HEK293 (cell line): ENCODE measurements at regions not wholly inside any gene's neighbourhood (a gene's known extent, or its start where the extent isn't known, plus 50 kb on each side); places are given as distances from the start of the nearest gene placed in this dataset.
"Not testable (repeated sequence)": the region's sequence is repeated elsewhere in the genome, so short reads cannot be mapped to it uniquely, and the experiment has no call there.

Experiments
- CTCF ChIA-PET: fragments of 350-600 bp; formaldehyde crosslinking; extraction: SDS; loops from one replicate; lab custom pipeline; 2021; ENCODE audit warnings: antibody characterized with exemption; lab: Yijun Ruan, JAX
- POLR2A ChIA-PET: fragments of 300-600 bp; formaldehyde crosslinking; extraction: SDS; loops from one replicate; lab custom pipeline; 2020; ENCODE audit warnings: antibody characterized with exemption, inconsistent platforms; lab: Yijun Ruan, JAX
- H3K27ac ChIP-seq: fragments of 200-500 bp; sonication (Bioruptor generic); 2 replicates; pipeline ENCODE4 v1.5.1; 2014; ENCODE audit warnings: low read depth, low read length, control low read depth, inconsistent platforms; ENCODE audit errors: extremely low read depth
- H3K36me3 ChIP-seq, 2 experiments: fragments of 200-500 bp in 1 of 2; sonication (Bioruptor generic) in 1 of 2; 1 replicate in 1 of 2; 2 replicates in 1 of 2; pipeline ENCODE4 v1.5.1; 2014 to 2017; ENCODE audit warnings: inconsistent platforms in 2 of 2, low read length in 2 of 2; ENCODE audit not compliant: control insufficient read depth in 2 of 2, insufficient read depth in 1 of 2
- H3K4me1 ChIP-seq: fragments of 200-500 bp; sonication (Bioruptor generic); 2 replicates; pipeline ENCODE4 v1.5.1; 2014; ENCODE audit warnings: mild to moderate bottlenecking, low read length, inconsistent platforms; ENCODE audit not compliant: control insufficient read depth, insufficient read depth
- H3K4me3 ChIP-seq: 2 replicates; pipeline ENCODE4 v1.5.1; 2011; ENCODE audit warnings: low read depth, mild to moderate bottlenecking, control low read depth, low read length, moderate library complexity
- H3K9me3 ChIP-seq: fragments of 200-500 bp; sonication (Bioruptor generic); 2 replicates; pipeline ENCODE4 v1.5.1; 2014; ENCODE audit warnings: low read depth, low read length, inconsistent platforms; ENCODE audit not compliant: control insufficient read depth, insufficient read depth
- TCF7L2 ChIP-seq: IDR thresholded peaks from 2 replicates; pipeline ENCODE4 v1.6.1; 2011; ENCODE audit warnings: low read depth, mild to moderate bottlenecking, inconsistent platforms, low read length, moderate library complexity, borderline replicate concordance
- ZNF155 ChIP-seq: fragments of 450-650 bp; formaldehyde crosslinking; IDR thresholded peaks from 2 replicates; pipeline ENCODE4 v1.5.1; 2016; ENCODE audit warnings: missing biosample characterization, missing genetic modification characterization
- ZNF221 ChIP-seq: fragments of 450-650 bp; formaldehyde crosslinking; IDR thresholded peaks from 2 replicates; pipeline ENCODE4 v1.5.1; 2017; ENCODE audit warnings: missing biosample characterization, missing genetic modification characterization, borderline replicate concordance
- ZNF404 ChIP-seq: fragments of 450-650 bp; formaldehyde crosslinking; IDR thresholded peaks from 2 replicates; pipeline ENCODE4 v1.5.1; 2017; ENCODE audit warnings: missing biosample characterization, missing genetic modification characterization
- ZNF626 ChIP-seq: fragments of 450-650 bp; sonication (Bioruptor Pico); formaldehyde crosslinking; IDR thresholded peaks from 2 replicates; pipeline ENCODE4 v1.5.1; 2018; ENCODE audit warnings: missing biosample characterization, missing genetic modification characterization, inconsistent platforms
- ZNF707 ChIP-seq: fragments of 450-650 bp; formaldehyde crosslinking; IDR thresholded peaks from 2 replicates; pipeline ENCODE4 v1.5.1; 2016; ENCODE audit warnings: missing biosample characterization, missing genetic modification characterization
- ZXDB ChIP-seq: fragments of 450-650 bp; formaldehyde crosslinking; IDR thresholded peaks from 2 replicates; pipeline ENCODE4 v1.5.1; 2016; ENCODE audit warnings: missing biosample characterization, missing genetic modification characterization
- TF ChIP-seq, protein P1 (sequence below): fragments of 450-650 bp; formaldehyde crosslinking; IDR thresholded peaks from 2 replicates; pipeline ENCODE4 v1.5.0; 2017; ENCODE audit warnings: missing biosample characterization, missing genetic modification characterization, borderline replicate concordance
- TF ChIP-seq, protein P2 (sequence below): fragments of 450-650 bp; formaldehyde crosslinking; conservative IDR thresholded peaks from 2 replicates; pipeline ENCODE4 v1.5.1; 2016; ENCODE audit warnings: low read depth, missing biosample characterization, missing genetic modification characterization
- TF ChIP-seq, protein P3 (sequence below): fragments of 450-650 bp; formaldehyde crosslinking; IDR thresholded peaks from 2 replicates; pipeline ENCODE4 v1.5.1; 2016; ENCODE audit warnings: missing biosample characterization, missing genetic modification characterization
- TF ChIP-seq, protein P4 (sequence below): fragments of 450-650 bp; IDR thresholded peaks from 2 replicates; pipeline ENCODE4 v1.5.1; 2018; ENCODE audit warnings: missing biosample characterization, mild to moderate bottlenecking, missing genetic modification characterization
- TF ChIP-seq, protein P5 (sequence below): fragments of 450-650 bp; formaldehyde crosslinking; IDR thresholded peaks from 2 replicates; pipeline ENCODE4 v1.5.1; 2016; ENCODE audit warnings: missing biosample characterization, missing genetic modification characterization

DNA sequence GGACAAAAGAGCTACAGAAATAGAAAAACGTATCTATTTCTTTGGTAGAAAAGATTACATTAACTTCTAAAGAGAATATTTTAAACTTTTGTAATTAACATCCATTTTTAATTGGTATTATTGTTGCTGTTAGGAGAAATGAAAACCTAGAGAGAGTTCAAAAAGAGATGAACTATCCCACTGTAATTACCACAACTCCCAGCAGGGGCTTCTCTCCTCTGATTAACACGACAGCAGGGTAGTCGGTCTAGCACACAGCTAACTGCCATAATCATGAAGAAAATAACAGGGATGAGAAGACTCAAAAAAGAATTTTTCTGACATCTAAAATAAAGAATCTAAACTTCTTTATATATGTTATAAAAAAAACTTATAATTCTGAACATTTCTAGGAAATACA, 86.2 kb upstream of the CDH9 start (continued):
- TF ChIP-seq ZNF626: no peak

DNA sequence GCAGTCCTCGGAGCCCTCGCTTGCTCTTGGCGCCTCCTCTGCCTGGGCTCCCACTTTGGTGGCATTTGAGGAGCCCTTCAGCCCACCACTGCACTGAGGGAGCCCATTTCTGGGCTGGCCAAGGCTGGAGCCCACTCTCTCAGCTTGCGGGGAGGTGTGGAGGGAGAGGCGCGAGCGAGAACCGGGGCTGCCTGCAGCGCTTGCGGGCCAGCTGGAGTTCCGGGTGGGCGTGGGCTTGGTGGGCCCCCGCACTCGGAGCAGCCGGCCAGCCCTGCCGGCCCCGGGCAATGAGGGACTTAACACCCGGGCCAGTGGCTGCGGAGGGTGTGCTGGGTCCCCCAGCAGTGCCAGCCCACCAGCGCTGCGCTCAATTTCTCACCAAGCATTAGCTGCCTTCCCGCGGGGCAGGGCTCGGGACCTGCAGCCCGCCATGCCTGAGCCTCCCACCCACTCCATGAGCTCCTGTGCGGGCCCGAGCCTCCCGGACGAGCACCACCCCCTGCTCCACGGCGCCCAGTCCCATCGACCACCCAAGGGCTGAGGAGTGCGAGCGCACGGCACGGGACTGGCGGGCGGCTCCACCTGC, 81.4 kb upstream of the CDH9 start:
- H3K36me3 ChIP-seq, H3K9me3 ChIP-seq, H3K27ac ChIP-seq, CTCF ChIA-PET, POLR2A ChIA-PET, H3K4me3 ChIP-seq, H3K4me1 ChIP-seq: not testable (repeated sequence)

DNA sequence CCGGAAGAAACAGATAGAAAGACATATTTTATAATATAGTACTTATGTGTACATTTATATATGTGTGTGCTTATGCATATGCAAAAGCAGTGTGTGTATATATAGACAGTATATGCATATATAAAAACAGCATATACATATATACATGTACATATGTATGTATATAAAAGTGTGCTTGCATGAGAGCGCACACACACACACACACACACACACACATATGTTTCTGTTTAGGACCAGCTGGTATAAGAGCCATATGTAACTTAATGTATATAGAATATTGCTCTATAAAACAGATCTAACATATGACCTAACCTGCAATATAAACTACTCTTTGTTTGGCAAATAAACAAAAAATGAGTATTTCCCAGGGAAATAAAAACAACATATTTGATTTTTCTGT, 65.1 kb upstream of the CDH9 start:
- CTCF ChIA-PET: interaction anchor here (0.7 to 0.9 kb wide), 2 partner anchors 21 to 116 kb away, joined by 3 read pairs; no protein-coding TSS in a partner anchor
- Histone ChIP-seq H3K36me3 (no peaks in the 10 kb centered on the region), H3K4me3 (no peak overlapping the region), H3K9me3 (no peaks in the 10 kb centered on the region; the same call in 1 of the 2 replicates), H3K27ac (no peak overlapping the region), H3K4me1 (no peaks in the 10 kb centered on the region)
- POLR2A ChIA-PET: no interaction called here
- TF ChIP-seq, protein P1, sequence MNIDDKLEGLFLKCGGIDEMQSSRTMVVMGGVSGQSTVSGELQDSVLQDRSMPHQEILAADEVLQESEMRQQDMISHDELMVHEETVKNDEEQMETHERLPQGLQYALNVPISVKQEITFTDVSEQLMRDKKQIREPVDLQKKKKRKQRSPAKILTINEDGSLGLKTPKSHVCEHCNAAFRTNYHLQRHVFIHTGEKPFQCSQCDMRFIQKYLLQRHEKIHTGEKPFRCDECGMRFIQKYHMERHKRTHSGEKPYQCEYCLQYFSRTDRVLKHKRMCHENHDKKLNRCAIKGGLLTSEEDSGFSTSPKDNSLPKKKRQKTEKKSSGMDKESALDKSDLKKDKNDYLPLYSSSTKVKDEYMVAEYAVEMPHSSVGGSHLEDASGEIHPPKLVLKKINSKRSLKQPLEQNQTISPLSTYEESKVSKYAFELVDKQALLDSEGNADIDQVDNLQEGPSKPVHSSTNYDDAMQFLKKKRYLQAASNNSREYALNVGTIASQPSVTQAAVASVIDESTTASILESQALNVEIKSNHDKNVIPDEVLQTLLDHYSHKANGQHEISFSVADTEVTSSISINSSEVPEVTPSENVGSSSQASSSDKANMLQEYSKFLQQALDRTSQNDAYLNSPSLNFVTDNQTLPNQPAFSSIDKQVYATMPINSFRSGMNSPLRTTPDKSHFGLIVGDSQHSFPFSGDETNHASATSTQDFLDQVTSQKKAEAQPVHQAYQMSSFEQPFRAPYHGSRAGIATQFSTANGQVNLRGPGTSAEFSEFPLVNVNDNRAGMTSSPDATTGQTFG (tag by site-specific recombination): no peak
- TF ChIP-seq ZXDB (tag by site-specific recombination): no peak

DNA sequence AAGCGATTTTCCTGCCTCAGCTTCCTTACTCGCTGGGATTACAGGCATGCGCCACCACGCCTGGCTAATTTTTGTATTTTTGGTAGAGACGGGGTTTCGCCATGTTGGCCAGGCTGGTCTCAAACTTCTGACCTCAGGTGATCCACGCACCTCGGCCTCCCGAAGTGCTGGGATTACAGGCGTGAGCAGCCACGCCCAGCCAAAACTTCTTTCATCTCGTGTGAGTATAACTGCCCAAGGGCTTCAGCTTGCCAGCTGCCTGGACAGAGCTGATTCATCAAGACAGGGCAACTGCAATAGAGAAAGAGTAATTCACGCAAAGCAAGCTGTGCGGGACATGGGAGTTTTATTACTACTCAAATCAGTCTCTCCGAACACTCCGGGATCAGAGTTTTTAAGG, 57.4 kb upstream of the CDH9 start:
- POLR2A ChIA-PET: not testable (repeated sequence)

DNA sequence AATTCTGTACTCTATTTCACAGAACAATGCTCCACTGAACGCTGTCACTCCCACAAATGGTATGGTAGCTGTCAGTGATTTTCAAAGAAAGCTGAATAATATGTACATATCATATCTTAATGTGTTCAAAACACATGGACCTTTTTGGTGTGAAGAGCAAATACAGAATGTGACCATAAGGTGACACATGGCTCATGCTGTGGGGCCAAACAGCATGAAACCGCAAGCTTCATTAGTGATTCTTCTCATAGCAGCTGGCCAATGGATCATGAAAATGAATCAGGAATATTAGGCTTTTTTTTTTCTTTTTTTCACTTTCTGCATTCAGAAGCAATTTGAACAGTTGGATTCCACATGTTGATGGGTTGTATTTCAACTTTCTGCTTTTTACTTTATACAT, 54.9 kb upstream of the CDH9 start:
- ChIA-PET CTCF (interaction anchor here (0.6 to 1.4 kb wide), 5 partner anchors 15 to 361 kb away, joined by 3 to 6 read pairs (median 3); no protein-coding TSS in a partner anchor), POLR2A (no interaction called here)
- Histone ChIP-seq H3K36me3 (no peaks in the 10 kb centered on the region), H3K4me3 (no peak overlapping the region), H3K4me1 (no peaks in the 10 kb centered on the region), H3K9me3 (no peaks in the 10 kb centered on the region; the same call in 1 of the 2 replicates), H3K27ac (no peak overlapping the region)
- TF ChIP-seq ZNF155 (tag by site-specific recombination) (no peak), ZNF404 (tag by site-specific recombination) (no peak), TCF7L2 (no peak), ZNF221 (tag by site-specific recombination) (no peak), ZNF707 (tag by site-specific recombination) (no peak)
- TF ChIP-seq, protein P2, sequence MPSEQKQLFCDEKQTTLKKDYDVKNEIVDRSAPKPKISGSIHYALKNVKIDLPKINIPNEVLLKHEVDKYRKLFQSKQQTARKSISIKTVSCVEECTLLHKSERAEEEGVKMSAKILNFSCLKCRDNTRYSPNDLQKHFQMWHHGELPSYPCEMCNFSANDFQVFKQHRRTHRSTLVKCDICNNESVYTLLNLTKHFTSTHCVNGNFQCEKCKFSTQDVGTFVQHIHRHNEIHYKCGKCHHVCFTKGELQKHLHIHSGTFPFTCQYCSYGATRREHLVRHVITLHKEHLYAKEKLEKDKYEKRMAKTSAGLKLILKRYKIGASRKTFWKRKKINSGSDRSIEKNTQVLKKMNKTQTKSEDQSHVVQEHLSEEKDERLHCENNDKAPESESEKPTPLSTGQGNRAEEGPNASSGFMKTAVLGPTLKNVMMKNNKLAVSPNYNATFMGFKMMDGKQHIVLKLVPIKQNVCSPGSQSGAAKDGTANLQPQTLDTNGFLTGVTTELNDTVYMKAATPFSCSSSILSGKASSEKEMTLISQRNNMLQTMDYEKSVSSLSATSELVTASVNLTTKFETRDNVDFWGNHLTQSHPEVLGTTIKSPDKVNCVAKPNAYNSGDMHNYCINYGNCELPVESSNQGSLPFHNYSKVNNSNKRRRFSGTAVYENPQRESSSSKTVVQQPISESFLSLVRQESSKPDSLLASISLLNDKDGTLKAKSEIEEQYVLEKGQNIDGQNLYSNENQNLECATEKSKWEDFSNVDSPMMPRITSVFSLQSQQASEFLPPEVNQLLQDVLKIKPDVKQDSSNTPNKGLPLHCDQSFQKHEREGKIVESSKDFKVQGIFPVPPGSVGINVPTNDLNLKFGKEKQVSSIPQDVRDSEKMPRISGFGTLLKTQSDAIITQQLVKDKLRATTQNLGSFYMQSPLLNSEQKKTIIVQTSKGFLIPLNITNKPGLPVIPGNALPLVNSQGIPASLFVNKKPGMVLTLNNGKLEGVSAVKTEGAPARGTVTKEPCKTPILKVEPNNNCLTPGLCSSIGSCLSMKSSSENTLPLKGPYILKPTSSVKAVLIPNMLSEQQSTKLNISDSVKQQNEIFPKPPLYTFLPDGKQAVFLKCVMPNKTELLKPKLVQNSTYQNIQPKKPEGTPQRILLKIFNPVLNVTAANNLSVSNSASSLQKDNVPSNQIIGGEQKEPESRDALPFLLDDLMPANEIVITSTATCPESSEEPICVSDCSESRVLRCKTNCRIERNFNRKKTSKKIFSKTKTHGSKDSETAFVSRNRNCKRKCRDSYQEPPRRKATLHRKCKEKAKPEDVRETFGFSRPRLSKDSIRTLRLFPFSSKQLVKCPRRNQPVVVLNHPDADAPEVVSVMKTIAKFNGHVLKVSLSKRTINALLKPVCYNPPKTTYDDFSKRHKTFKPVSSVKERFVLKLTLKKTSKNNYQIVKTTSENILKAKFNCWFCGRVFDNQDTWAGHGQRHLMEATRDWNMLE: no peak
- TF ChIP-seq, protein P3, sequence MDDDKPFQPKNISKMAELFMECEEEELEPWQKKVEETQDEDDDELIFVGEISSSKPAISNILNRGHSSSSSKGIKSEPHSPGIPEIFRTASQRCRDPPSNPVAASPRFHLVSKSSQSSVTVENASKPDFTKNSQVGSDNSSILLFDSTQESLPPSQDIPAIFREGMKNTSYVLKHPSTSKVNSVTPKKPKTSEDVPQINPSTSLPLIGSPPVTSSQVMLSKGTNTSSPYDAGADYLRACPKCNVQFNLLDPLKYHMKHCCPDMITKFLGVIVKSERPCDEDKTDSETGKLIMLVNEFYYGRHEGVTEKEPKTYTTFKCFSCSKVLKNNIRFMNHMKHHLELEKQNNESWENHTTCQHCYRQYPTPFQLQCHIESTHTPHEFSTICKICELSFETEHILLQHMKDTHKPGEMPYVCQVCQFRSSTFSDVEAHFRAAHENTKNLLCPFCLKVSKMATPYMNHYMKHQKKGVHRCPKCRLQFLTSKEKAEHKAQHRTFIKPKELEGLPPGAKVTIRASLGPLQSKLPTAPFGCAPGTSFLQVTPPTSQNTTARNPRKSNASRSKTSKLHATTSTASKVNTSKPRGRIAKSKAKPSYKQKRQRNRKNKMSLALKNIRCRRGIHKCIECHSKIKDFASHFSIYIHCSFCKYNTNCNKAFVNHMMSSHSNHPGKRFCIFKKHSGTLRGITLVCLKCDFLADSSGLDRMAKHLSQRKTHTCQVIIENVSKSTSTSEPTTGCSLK (tag by site-specific recombination): no peak
- TF ChIP-seq, protein P4, sequence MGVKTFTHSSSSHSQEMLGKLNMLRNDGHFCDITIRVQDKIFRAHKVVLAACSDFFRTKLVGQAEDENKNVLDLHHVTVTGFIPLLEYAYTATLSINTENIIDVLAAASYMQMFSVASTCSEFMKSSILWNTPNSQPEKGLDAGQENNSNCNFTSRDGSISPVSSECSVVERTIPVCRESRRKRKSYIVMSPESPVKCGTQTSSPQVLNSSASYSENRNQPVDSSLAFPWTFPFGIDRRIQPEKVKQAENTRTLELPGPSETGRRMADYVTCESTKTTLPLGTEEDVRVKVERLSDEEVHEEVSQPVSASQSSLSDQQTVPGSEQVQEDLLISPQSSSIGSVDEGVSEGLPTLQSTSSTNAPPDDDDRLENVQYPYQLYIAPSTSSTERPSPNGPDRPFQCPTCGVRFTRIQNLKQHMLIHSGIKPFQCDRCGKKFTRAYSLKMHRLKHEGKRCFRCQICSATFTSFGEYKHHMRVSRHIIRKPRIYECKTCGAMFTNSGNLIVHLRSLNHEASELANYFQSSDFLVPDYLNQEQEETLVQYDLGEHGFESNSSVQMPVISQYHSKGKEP (tag by site-specific recombination): no peak
- TF ChIP-seq, protein P5, sequence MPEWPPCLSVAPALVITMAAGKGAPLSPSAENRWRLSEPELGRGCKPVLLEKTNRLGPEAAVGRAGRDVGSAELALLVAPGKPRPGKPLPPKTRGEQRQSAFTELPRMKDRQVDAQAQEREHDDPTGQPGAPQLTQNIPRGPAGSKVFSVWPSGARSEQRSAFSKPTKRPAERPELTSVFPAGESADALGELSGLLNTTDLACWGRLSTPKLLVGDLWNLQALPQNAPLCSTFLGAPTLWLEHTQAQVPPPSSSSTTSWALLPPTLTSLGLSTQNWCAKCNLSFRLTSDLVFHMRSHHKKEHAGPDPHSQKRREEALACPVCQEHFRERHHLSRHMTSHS (tag by site-specific recombination): no peak

More for the DNA sequence above, 57.4 kb upstream of the CDH9 start:
- H3K27ac ChIP-seq, H3K36me3 ChIP-seq, H3K9me3 ChIP-seq, H3K4me1 ChIP-seq, H3K4me3 ChIP-seq, CTCF ChIA-PET: not testable (repeated sequence)
